KBM-7 (cell line): ENCODE measurements at regions not wholly inside any gene's neighbourhood (a gene's known extent, or its start where the extent isn't known, plus 50 kb on each side); places are given as distances from the start of the nearest gene placed in this dataset.
"Not testable (repeated sequence)": the region's sequence is repeated elsewhere in the genome, so short reads cannot be mapped to it uniquely, and the experiment has no call there.

Source experiments
- DNase-seq: peaks from one replicate; pipeline ENCODE4 v3.0.0-alpha.2; 2015
- in situ Hi-C: fragments of 300-500 bp; cut with MboI; formaldehyde crosslinking; loops from 2 replicates; pipeline ENCODE4 v1.14.3; 2020; ENCODE audit warnings: low sequenced_read_pairs, low pct_unique_long_range_greater_than_20kb, mixed read lengths

DNA sequence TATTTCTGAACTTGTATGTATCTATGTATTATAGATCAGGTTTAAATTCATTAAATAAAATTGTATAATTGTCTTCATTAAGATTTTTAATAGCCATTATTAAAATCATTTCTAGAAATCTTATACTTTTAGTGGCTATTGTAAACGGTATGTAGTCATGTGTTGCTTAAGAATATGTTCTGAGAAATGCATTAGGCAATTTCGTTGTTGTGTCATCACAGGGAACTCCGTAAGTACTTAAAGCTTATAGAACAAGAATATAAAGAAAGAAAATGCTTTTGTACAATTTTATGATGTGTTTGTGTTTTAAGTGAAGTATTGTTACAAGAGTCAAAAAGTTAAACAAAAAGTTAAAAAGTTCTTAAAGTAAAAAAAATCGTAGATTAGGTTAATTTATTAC lies 765.8 kb downstream of the METTL4 start:
- DNase-seq, result no peak
- in situ Hi-C loops, result no loop called here

- in situ Hi-C loops, result no loop called here
- DNase-seq, result no peak
Observed at GRCh38 chr18:1806884-1807615, 764.3 kb downstream of the METTL4 start.

DNA sequence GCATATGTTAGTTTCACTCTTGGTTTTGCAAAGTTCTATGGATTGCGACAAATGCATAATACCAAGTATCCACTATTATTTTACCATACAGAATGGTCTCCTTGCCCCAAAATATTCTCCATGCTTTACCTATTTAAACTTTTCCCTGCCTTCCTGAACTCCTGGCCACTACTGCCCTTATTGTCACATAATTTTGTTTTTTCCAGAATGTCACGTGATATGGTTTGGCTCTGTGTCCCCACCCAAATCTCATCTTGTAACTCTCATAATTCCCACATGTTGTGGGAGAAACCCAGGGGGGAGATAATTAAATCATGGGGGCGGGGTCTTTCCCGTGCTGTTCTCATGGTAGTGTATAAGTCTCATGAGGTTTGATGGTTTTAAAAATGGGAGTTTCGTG lies 760.0 kb downstream of the METTL4 start:
- no peak for DNase-seq
- in situ Hi-C loops, result no loop called here

DNA sequence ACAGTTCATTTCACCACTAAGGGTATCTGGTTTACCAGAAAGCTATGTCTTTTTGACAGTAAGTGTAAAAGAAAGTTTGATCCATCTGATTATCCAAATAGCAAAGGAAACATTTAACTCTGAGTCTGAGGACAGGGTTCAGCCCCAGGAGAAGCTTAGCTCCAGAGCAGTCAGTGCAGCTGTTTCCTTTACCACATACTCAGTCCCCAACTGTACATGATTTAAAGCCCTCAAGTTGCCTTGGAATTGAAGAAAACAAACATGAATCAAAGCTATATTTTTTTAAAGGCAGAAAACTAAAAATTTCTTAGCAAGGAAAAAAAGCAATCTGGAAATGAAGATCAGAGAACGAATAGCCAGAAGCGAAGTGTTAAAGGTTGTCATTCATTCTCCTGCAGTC lies 746.0 kb downstream of the METTL4 start:
- DNase-seq, result no peak
- in situ Hi-C loops, result no loop called here

DNA sequence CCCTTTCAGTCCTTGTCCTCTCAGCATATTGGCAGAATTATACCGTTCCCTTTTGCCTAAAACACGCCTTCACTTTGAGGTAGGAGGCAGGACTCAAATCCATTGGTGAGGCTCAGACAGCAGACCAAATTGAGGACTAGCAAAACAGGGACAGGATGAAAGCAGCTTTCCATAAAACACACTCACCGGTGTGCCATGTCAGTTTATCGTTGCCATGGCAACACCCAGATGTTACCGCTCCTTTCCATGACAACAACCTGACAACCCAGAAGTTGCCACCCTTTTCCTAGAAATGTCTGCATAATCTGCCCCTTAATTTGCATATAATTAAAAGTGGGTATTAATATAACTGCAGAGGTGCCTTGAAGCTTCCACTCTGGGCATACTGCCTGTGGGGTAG lies 730.4 kb downstream of the METTL4 start:
- no peak for DNase-seq
- in situ Hi-C loops, result no loop called here

DNA sequence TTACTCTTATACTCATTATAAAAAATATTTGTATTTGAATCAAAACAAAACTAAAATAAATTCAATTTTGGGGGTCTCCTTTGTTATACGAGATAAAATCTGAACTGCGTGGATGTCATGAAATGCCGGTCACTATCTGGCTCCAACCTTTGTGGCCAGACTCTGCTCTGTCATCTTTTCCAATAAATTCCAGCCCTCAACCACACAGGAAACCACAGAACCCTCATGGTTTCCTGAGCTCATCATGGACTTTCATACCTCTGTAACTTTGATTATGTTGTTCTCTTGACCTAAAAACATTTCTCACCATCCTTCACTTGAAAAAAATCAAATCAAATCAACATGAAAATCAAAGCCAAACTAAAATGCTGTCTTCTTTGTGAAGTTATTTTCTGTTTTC lies 724.7 kb downstream of the METTL4 start:
- in situ Hi-C loops, result no loop called here
- DNase-seq, result peak; percentile 5

GRCh38 chr18:1848716-1849115 lies 722.6 kb downstream of the METTL4 start:
- DNase-seq, result no peak
- in situ Hi-C loops, result no loop called here

- in situ Hi-C loops, result no loop called here
- no peak for DNase-seq
Observed at GRCh38 chr18:1849386-1849785, 721.9 kb downstream of the METTL4 start.

- DNase-seq, in situ Hi-C loops: not testable (repeated sequence)
Observed at GRCh38 chr18:1857281-1857680, 714.0 kb downstream of the METTL4 start.

GRCh38 chr18:1861473-1861872 lies 709.8 kb downstream of the METTL4 start:
- in situ Hi-C loops, result no loop called here

DNA sequence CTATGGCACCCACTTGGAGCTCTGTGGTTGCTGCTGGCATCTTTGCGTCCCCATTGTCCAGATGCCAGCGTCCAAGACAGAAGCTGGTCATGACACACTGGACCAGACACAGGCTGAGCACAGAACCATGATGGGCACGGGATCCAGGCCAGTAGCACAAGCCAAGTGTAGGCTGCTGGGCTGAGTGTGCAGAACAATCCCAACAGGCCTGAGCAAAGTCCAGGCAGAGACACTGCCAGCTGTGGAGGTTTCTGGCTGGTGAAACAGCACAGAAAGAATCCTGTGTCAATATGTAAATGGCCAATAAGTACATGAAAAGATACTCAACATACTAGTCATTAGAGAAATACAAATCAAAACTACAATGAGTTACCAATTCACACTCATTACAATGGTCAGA lies 705.4 kb downstream of the METTL4 start:
- no peak for DNase-seq
- in situ Hi-C loops, result no loop called here

More at GRCh38 chr18:1861473-1861872, 709.8 kb downstream of the METTL4 start:
- DNase-seq, result no peak

- in situ Hi-C loops, result no loop called here
- DNase-seq, result no peak
Observed at GRCh38 chr18:1872274-1872673, 699.0 kb downstream of the METTL4 start.

DNA sequence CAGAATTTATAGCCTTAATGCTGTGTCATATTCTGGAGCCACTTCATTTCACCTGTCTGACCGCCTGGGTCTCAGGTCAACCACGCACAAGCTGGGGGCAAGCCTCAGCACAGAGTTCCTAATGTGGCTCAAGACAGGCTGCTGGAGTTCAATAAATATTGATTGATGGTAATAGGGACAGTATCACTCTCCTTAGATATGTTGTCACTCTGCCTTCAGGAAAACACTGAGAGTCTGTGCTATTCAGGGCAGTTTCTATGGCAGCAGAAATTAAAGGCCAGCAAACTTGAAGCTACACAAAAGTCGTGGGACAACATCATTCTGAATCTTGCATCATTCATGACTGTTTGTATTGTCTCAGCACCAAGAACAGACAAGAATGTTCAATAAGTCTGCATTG lies 696.1 kb downstream of the METTL4 start:
- in situ Hi-C loops, result no loop called here

DNA sequence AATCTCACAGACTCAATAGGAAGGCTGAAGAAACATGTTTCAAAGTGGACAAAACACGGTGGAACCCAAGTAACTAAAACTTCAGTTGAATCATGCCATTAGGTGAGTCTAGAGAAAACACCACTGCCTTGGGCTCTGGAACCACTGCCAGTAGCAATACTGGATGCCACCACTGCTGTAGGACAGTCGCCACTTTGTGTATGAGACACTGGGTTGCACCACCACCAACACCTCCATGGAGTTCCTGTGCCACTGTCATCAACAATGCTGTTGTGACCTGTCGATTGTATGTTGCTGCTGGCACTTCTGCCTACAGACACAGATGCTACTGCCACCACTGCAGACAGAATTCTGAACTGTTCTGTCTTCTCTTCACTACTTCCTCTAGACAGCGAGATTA lies 686.7 kb downstream of the METTL4 start:
- in situ Hi-C loops, result no loop called here
- DNase-seq, result no peak

More for the DNA sequence above, 696.1 kb downstream of the METTL4 start:
- no peak for DNase-seq

DNA sequence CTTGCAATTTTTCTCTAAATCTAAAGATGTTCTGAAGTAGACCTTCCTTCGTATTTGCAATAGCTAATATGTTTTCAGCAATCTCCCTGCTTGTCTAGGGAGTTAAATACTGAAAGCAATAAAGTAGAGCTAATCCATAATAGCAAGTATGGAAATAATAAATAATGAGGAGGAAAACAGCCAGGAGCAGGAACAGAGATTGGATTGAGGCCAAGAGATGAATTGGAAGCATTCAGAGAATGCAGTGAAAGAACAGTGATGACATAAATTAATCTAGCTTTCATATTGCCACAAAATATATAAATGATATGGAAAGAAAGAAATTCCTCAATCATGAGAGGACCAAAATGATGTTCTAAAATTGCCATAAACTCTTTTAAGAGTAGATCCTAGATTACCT lies 679.7 kb downstream of the METTL4 start:
- in situ Hi-C loops, result no loop called here
- DNase-seq, result no peak

- in situ Hi-C loops, result no loop called here
Observed at GRCh38 chr18:1892191-1892590, 679.1 kb downstream of the METTL4 start.

DNA sequence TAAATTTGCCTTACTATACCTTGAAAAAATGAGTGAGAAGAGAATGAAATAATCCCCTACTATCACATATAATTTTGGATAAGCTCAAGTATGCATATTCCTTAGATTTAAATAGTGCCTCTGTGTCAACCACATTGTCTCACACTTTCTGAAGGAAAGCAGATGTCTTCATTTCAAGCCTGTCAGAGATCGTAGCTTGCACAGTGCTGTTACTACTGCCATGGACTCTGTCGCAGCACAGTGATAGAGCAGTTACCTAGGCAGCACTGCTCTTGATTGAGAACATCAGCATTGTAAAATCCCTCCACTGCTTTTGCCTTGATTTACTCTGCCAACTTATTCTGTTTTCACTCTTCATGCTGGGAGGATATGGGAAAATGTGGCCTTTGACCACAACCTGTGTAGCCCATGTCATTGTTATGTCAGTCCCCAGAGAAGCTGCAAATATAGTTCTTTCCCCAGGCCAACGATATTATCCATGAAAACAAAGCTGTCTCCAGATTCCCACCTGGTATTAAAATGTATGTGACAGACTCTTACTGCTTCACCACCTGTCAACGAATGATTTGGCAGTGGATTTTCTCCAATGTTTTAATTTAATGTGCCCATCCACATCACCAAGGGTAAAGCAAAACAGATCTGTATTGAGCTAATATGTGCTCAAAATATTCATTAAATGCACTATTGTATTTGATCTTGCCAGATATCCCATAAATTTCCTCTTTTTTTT lies 675.7 kb downstream of the METTL4 start:
- DNase-seq, result no peak
- in situ Hi-C loops, result no loop called here

More at GRCh38 chr18:1892191-1892590, 679.1 kb downstream of the METTL4 start:
- DNase-seq, result no peak

- no peak for DNase-seq
- in situ Hi-C loops, result no loop called here
Observed at GRCh38 chr18:1906421-1906820, 664.9 kb downstream of the METTL4 start.

DNA sequence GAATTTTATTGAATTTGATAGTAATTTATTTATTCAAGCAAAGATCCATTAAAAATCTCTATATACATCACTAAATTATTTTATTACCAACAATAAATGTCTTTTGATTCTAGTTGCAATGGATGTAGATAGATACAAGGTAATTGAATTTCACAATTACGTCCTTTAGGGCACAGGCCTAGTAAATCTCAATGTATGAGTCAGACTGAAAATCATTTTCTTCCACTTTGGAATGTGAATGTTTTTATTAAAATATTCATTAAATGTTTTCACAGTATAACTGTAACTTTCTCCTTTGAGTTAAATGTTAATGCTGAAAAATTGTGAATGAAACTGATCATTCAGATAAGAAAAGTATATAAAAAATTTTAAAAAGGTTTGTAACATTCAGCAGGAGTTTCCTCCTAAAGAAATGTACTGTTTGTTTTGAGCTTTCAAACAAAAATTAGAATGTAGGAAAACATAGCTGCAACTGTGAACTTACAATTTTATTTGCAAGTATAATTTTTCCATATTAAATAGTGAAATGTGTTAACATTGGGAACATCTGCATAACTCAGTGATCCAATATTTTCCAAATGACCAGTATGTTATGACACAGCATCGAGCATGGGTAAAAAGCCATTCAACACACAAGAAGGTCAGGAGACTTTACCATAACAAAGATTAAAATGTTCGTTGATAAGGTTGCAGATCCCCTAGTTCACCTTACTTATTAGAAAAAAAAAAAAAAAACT lies 663.7 kb downstream of the METTL4 start:
- in situ Hi-C loops, result no loop called here
- no peak for DNase-seq

DNA sequence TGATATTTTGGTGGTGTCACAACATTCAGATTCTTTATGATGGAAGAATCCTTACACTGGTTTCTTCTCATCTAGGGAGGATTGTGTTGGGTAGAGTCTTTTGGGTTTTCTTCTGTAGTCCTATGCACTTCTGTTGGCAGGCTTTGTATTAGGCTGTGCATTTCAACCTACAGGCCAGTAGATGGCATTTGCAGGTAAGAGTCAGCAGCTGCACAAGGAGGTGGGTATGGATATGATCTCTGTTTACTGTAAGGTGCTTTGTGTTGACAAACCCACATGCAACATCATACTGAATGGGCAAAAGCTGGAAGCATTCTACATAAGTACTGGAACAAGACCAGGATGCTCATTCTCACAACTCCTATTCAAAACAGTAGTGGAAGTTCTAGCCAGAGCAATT lies 656.8 kb downstream of the METTL4 start:
- DNase-seq, result peak; percentile 19
- in situ Hi-C loops, result no loop called here
